ENCODE measurements at regions not wholly inside any gene's neighbourhood (a gene's known extent, or its start where the extent isn't known, plus 50 kb on each side); places are given as distances from the start of the nearest gene placed in this dataset.

- no peaks in the 10 kb centered on the region for H3K27me3 ChIP-seq (ENCODE audit: insufficient read depth, low read length)
Measured at GRCh38 chr4:100695871-100696270, 178.0 kb upstream of the EMCN start.

DNA sequence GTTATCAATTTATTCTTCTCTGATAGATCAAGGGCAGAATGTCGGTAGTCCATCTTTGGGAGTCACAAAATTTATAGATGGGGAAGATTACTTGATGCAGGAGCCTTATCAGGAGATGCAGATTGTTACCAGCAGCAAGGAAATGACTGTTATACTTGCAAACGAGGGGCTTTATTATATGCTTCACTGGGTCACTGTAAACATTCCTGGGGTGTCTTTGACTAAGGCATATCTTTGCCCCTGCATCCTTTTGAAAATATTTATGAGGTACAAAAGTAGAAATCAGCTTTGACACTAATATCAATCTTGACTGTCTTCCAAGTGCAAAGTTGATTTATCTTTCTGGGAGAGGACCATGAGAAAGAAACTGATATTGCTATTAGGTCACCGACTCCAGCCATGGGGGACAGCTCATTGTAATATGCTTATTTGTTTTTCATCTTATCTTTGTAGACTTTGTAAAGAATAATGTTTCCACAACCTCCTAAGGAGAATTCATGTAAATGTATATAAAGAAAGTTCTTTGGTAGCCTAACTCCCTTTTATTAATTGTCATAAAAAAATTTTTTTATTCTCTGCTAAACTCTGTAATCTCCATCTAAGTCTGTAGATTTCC lies 177.3 kb upstream of the EMCN start:
- H3K27ac ChIP-seq (ENCODE audit: low read depth, low read length), result no peak overlapping the region
- no peak overlapping the region for H3K4me3 ChIP-seq (ENCODE audit: insufficient read depth, low read length)
- no peak overlapping the region for H2AFZ ChIP-seq (ENCODE audit: low read length)
- DNase-seq (ENCODE audit: insufficient read length, low spot score, missing footprints), result no peak
- no peaks in the 10 kb centered on the region for H4K20me1 ChIP-seq (ENCODE audit: insufficient read depth, low read length)
- H3K4me2 ChIP-seq (ENCODE audit: insufficient read depth, low read length), result no peak overlapping the region
- H3K36me3 ChIP-seq (ENCODE audit: insufficient read depth, low read length), result no peaks in the 10 kb centered on the region
- TF ChIP-seq CTCF (IDR thresholded peaks at IDR 0.05; ENCODE audit: extremely low read depth, low read depth, low read length), result no peak
- H3K79me2 ChIP-seq (ENCODE audit: insufficient read depth, low read length), result no peaks in the 10 kb centered on the region
- H3K27me3 ChIP-seq (ENCODE audit: insufficient read depth, low read length), result no peaks in the 10 kb centered on the region
- H3K4me1 ChIP-seq (ENCODE audit: insufficient read depth, low read length), result no peaks in the 10 kb centered on the region
- H3K9me3 ChIP-seq (ENCODE audit: low read depth, low read length), result no peaks in the 10 kb centered on the region

More at GRCh38 chr4:100695871-100696270, 178.0 kb upstream of the EMCN start:
- Histone ChIP-seq H4K20me1 (ENCODE audit: insufficient read depth, low read length) (no peaks in the 10 kb centered on the region), H3K27ac (ENCODE audit: low read depth, low read length) (no peak overlapping the region), H3K9me3 (ENCODE audit: low read depth, low read length) (no peaks in the 10 kb centered on the region), H2AFZ (ENCODE audit: low read length) (no peak overlapping the region), H3K4me3 (ENCODE audit: insufficient read depth, low read length) (no peak overlapping the region), H3K36me3 (ENCODE audit: insufficient read depth, low read length) (no peaks in the 10 kb centered on the region), H3K4me1 (ENCODE audit: insufficient read depth, low read length) (no peaks in the 10 kb centered on the region), H3K4me2 (ENCODE audit: insufficient read depth, low read length) (no peak overlapping the region), H3K79me2 (ENCODE audit: insufficient read depth, low read length) (no peaks in the 10 kb centered on the region)
- DNase-seq (ENCODE audit: insufficient read length, low spot score, missing footprints), result no peak
- TF ChIP-seq CTCF (IDR thresholded peaks at IDR 0.05; ENCODE audit: extremely low read depth, low read depth, low read length), result no peak

- Histone ChIP-seq H3K4me3 (ENCODE audit: insufficient read depth, low read length) (no peak overlapping the region), H3K9me3 (ENCODE audit: low read depth, low read length) (no peaks in the 10 kb centered on the region), H3K4me1 (ENCODE audit: insufficient read depth, low read length) (no peaks in the 10 kb centered on the region), H2AFZ (ENCODE audit: low read length) (no peak overlapping the region), H3K27me3 (ENCODE audit: insufficient read depth, low read length) (no peaks in the 10 kb centered on the region), H4K20me1 (ENCODE audit: insufficient read depth, low read length) (no peaks in the 10 kb centered on the region), H3K36me3 (ENCODE audit: insufficient read depth, low read length) (no peaks in the 10 kb centered on the region), H3K27ac (ENCODE audit: low read depth, low read length) (no peak overlapping the region), H3K79me2 (ENCODE audit: insufficient read depth, low read length) (no peaks in the 10 kb centered on the region), H3K4me2 (ENCODE audit: insufficient read depth, low read length) (no peak overlapping the region)
- TF ChIP-seq CTCF (IDR thresholded peaks at IDR 0.05; ENCODE audit: extremely low read depth, low read depth, low read length), result no peak
- DNase-seq (ENCODE audit: insufficient read length, low spot score, missing footprints), result no peak
Measured at GRCh38 chr4:100694467-100694866, 176.6 kb upstream of the EMCN start.

GRCh38 chr4:100690812-100691211 lies 173.0 kb upstream of the EMCN start:
- H3K4me2 ChIP-seq (ENCODE audit: insufficient read depth, low read length), result no peak overlapping the region
- H3K27me3 ChIP-seq (ENCODE audit: insufficient read depth, low read length), result no peaks in the 10 kb centered on the region
- no peaks in the 10 kb centered on the region for H3K4me1 ChIP-seq (ENCODE audit: insufficient read depth, low read length)
- DNase-seq (ENCODE audit: insufficient read length, low spot score, missing footprints), result no peak
- no peaks in the 10 kb centered on the region for H3K36me3 ChIP-seq (ENCODE audit: insufficient read depth, low read length)
- H3K4me3 ChIP-seq (ENCODE audit: insufficient read depth, low read length), result no peak overlapping the region
- no peak overlapping the region for H2AFZ ChIP-seq (ENCODE audit: low read length)
- no peak for TF ChIP-seq CTCF (IDR thresholded peaks at IDR 0.05; ENCODE audit: extremely low read depth, low read depth, low read length)
- no peaks in the 10 kb centered on the region for H3K9me3 ChIP-seq (ENCODE audit: low read depth, low read length)
- H3K27ac ChIP-seq (ENCODE audit: low read depth, low read length), result no peak overlapping the region
- H3K79me2 ChIP-seq (ENCODE audit: insufficient read depth, low read length), result no peaks in the 10 kb centered on the region
- H4K20me1 ChIP-seq (ENCODE audit: insufficient read depth, low read length), result no peaks in the 10 kb centered on the region

Data from osteoblast (primary cell).